Fibroblast of lung (primary cell): ENCODE measurements at regions not wholly inside any gene's neighbourhood (a gene's known extent, or its start where the extent isn't known, plus 50 kb on each side); places are given as distances from the start of the nearest gene placed in this dataset.
A peak's percentile ranks its signal among the peaks of the same experiment; 100 is the strongest.

Source experiments
- DNase-seq, 2 donors: peaks; one replicate each; pipeline versions ENCODE4 v3.0.0 to v3.0.0-alpha.2; 2010; ENCODE audit warnings: low read depth in 2 of 2
- H2AFZ ChIP-seq: 2 replicates; pipeline ENCODE4 v1.5.1; 2012; ENCODE audit warnings: low read length, control low read depth, inconsistent platforms
- H3K27ac ChIP-seq: 2 replicates; pipeline ENCODE4 v1.5.1; 2011; ENCODE audit warnings: low read length, control low read depth; ENCODE audit not compliant: insufficient read depth
- H3K27me3 ChIP-seq: 2 replicates; pipeline ENCODE4 v1.5.1; 2011; ENCODE audit warnings: mild to moderate bottlenecking, low read length; ENCODE audit not compliant: control insufficient read depth, insufficient read depth
- H3K36me3 ChIP-seq: 2 replicates; pipeline ENCODE4 v1.5.1; 2011; ENCODE audit warnings: low read length; ENCODE audit not compliant: control insufficient read depth, insufficient read depth
- H3K4me1 ChIP-seq: 2 replicates; pipeline ENCODE4 v1.5.1; 2011; ENCODE audit warnings: low read length; ENCODE audit not compliant: control insufficient read depth, insufficient read depth; ENCODE audit errors: extremely low read depth
- H3K4me2 ChIP-seq: 2 replicates; pipeline ENCODE4 v1.5.1; 2011; ENCODE audit warnings: low read length, control low read depth; ENCODE audit not compliant: insufficient read depth; ENCODE audit errors: extremely low read depth
- H3K4me3 ChIP-seq, 4 experiments: fragments of 200-600 bp in 1 of 4; sonication (generic) in 1 of 4; replicated peaks in 1 of 4; 2 replicates each; pipeline ENCODE4 v1.5.1; 2011 to 2016; ENCODE audit warnings: low read length in 4 of 4, low read depth in 3 of 4, mild to moderate bottlenecking in 3 of 4, control low read depth in 2 of 4, inconsistent platforms in 1 of 4, mixed read lengths in 1 of 4; ENCODE audit not compliant: insufficient read depth in 1 of 4; ENCODE audit errors: control extremely low read depth in 1 of 4
- H3K79me2 ChIP-seq: 2 replicates; pipeline ENCODE4 v1.5.1; 2012; ENCODE audit warnings: mild to moderate bottlenecking, low read length, inconsistent platforms; ENCODE audit not compliant: control insufficient read depth, insufficient read depth
- H3K9ac ChIP-seq: 2 replicates; pipeline ENCODE4 v1.5.1; 2011; ENCODE audit warnings: mild to moderate bottlenecking, low read length, control low read depth; ENCODE audit not compliant: insufficient read depth
- H3K9me3 ChIP-seq: 2 replicates; pipeline ENCODE4 v1.5.1; 2012; ENCODE audit warnings: low read depth, low read length; ENCODE audit not compliant: control insufficient read depth, insufficient read depth
- H4K20me1 ChIP-seq: 2 replicates; pipeline ENCODE4 v1.5.1; 2011; ENCODE audit warnings: low read length; ENCODE audit not compliant: control insufficient read depth, insufficient read depth; ENCODE audit errors: extremely low read depth
- EZH2 ChIP-seq: IDR thresholded peaks from 2 replicates; pipeline ENCODE4 v1.5.1; 2012; ENCODE audit warnings: low read length, control low read depth, mild to moderate bottlenecking; ENCODE audit errors: missing control alignments
- TF ChIP-seq, protein P1 (sequence below), 2 donors: IDR thresholded peaks in 1 of 2; conservative IDR thresholded peaks in 1 of 2; 1 replicate in 1 of 2; 2 replicates in 1 of 2; pipeline ENCODE4 v1.5.1; 2011 to 2012; ENCODE audit warnings: low read length in 2 of 2, control low read depth in 1 of 2, inconsistent platforms in 1 of 2, low read depth in 1 of 2, mild to moderate bottlenecking in 1 of 2

DNA sequence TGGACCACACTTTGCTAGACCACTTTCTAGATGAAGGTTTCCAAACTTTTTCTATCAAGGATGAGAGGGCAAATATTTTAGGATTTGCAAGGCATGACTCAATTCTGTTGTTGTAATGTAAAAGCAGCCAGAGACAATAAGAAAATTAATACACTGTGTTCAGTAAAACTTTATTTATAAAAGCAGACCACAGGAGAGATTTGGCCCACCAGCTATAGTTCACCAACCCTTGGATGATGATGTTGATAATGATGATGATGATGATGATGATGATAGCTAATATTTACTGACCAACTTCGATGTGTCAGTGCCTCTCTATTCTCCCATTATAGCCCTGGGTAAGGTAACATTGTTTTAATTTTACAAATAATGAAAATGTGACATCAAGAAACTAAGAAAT lies 156.5 kb downstream of the BTG1 start:
- Histone ChIP-seq H3K36me3 (no peaks in the 10 kb centered on the region), H3K79me2 (no peaks in the 10 kb centered on the region), H3K4me2 (no peak overlapping the region), H4K20me1 (no peaks in the 10 kb centered on the region), H3K9ac (no peak overlapping the region), H3K4me1 (peaks cover 4% of the 10 kb centered on the region), H3K27me3 (no peaks in the 10 kb centered on the region), H3K27ac (no peak overlapping the region), H3K4me3 (no peak overlapping the region), H3K9me3 (no peaks in the 10 kb centered on the region), H2AFZ (no peak overlapping the region)
- DNase-seq = no peak
- TF ChIP-seq, protein P1, sequence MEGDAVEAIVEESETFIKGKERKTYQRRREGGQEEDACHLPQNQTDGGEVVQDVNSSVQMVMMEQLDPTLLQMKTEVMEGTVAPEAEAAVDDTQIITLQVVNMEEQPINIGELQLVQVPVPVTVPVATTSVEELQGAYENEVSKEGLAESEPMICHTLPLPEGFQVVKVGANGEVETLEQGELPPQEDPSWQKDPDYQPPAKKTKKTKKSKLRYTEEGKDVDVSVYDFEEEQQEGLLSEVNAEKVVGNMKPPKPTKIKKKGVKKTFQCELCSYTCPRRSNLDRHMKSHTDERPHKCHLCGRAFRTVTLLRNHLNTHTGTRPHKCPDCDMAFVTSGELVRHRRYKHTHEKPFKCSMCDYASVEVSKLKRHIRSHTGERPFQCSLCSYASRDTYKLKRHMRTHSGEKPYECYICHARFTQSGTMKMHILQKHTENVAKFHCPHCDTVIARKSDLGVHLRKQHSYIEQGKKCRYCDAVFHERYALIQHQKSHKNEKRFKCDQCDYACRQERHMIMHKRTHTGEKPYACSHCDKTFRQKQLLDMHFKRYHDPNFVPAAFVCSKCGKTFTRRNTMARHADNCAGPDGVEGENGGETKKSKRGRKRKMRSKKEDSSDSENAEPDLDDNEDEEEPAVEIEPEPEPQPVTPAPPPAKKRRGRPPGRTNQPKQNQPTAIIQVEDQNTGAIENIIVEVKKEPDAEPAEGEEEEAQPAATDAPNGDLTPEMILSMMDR (conservative IDR thresholded peaks at IDR 0.05 in 1 of 2, IDR thresholded peaks at IDR 0.05 in 1 of 2; ENCODE audit: low read depth in 1 of 2, low read length in 2 of 2) = no peak
- TF ChIP-seq EZH2 = no peak

DNA sequence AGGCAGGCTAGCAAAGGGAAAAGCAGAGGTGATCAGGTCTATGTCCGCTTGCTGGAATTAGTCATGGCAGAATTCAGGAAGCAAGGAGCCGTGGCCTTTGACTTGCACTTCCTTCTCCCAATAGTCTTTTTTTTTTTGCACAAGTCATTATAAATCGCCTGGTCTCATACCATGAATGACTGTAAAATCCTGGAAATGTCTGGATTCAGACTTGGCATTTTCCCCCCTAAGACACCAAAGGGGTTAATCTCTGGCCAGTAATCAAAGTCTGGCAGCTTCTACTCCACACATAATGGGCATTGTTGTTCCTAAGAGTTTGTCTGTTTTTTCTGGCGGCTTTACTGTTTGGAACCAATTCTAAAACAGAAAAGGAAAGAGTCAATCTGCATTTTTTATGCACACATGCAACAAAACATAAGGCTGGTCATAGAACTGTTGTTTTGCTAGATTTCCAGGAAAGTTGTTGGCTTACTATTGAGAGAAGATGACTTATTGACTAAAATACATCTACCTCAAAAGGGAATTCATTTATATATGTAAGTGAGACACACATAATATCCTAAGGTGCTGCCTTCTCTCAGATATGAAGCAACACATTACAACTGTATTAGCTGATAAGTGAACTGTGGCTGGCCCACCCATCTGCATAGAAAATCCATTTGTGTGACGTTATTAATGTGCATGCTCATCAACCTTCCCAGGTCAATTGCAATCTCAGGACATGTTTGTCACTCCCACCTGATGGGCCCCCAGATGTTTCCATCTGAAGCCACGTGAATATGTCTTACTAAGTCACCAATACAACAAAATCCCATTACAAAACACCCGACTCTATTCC lies 157.3 kb downstream of the BTG1 start:
- no peaks in the 10 kb centered on the region for H3K36me3 ChIP-seq
- H4K20me1 ChIP-seq = no peaks in the 10 kb centered on the region
- no peak overlapping the region for H3K27ac ChIP-seq
- H3K27me3 ChIP-seq = no peaks in the 10 kb centered on the region
- DNase-seq = no peak
- H3K79me2 ChIP-seq = no peaks in the 10 kb centered on the region
- no peak overlapping the region for H3K4me2 ChIP-seq
- no peak overlapping the region for H3K9ac ChIP-seq
- H3K9me3 ChIP-seq = no peaks in the 10 kb centered on the region
- H3K4me3 ChIP-seq = no peak overlapping the region
- peaks cover 4% of the 10 kb centered on the region for H3K4me1 ChIP-seq
- TF ChIP-seq EZH2 = no peak
- TF ChIP-seq, protein P1 (conservative IDR thresholded peaks at IDR 0.05 in 1 of 2, IDR thresholded peaks at IDR 0.05 in 1 of 2; ENCODE audit: low read depth in 1 of 2, low read length in 2 of 2) = no peak
- H2AFZ ChIP-seq = no peak overlapping the region

GRCh38 chr12:91986084-91986483 lies 159.6 kb downstream of the BTG1 start:
- TF ChIP-seq, protein P1 (conservative IDR thresholded peaks at IDR 0.05 in 1 of 2, IDR thresholded peaks at IDR 0.05 in 1 of 2; ENCODE audit: low read depth in 1 of 2, low read length in 2 of 2) = no peak
- TF ChIP-seq EZH2 = no peak
- Histone ChIP-seq H3K9me3 (no peaks in the 10 kb centered on the region), H3K4me3 (no peak overlapping the region), H3K4me2 (no peak overlapping the region), H3K27ac (no peak overlapping the region), H2AFZ (no peak overlapping the region), H3K27me3 (no peaks in the 10 kb centered on the region), H3K9ac (no peak overlapping the region), H4K20me1 (no peaks in the 10 kb centered on the region), H3K79me2 (no peaks in the 10 kb centered on the region), H3K4me1 (peaks cover 4% of the 10 kb centered on the region), H3K36me3 (no peaks in the 10 kb centered on the region)
- DNase-seq = peak in 1 of 2 donors; percentile 74
